Retinal pigment epithelial cell (primary cell): ENCODE measurements at regions not wholly inside any gene's neighbourhood (a gene's known extent, or its start where the extent isn't known, plus 50 kb on each side); places are given as distances from the start of the nearest gene placed in this dataset.

Experiments used
- DNase-seq: peaks from one replicate; pipeline ENCODE4 v3.0.0-alpha.2; 2010; ENCODE audit warnings: low read depth
- H3K4me3 ChIP-seq: 2 replicates; pipeline ENCODE4 v1.5.1; 2011; ENCODE audit warnings: mild to moderate bottlenecking, low read length, control low read depth, moderate library complexity
- TF ChIP-seq, protein P1 (sequence below): conservative IDR thresholded peaks from 2 replicates; pipeline ENCODE4 v1.5.1; 2011; ENCODE audit warnings: low read depth, low read length, control low read depth, inconsistent platforms

DNA sequence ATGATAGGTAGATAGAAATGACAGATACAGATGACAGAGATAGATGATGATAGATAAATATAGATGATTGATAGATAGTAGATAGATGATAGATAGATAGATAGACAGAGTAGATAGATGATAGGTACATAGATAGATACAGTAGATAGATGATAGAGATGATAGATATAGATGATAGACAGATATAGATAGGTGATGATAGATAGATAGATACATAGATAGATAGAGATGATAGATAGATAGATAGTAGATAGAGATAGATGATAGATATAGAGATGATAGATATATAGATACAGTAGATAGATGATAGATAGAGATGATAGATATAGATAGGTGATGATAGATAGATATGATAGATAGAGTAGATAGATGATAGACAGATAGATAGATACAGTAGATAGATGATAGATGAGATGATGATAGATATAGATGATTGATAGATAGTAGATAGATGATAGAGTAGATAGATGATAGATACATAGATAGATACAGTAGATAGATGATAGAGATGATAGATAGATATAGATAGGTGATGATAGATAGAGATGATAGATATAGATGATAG, 95.7 kb upstream of the SMIM23 start:
- TF ChIP-seq, protein P1, sequence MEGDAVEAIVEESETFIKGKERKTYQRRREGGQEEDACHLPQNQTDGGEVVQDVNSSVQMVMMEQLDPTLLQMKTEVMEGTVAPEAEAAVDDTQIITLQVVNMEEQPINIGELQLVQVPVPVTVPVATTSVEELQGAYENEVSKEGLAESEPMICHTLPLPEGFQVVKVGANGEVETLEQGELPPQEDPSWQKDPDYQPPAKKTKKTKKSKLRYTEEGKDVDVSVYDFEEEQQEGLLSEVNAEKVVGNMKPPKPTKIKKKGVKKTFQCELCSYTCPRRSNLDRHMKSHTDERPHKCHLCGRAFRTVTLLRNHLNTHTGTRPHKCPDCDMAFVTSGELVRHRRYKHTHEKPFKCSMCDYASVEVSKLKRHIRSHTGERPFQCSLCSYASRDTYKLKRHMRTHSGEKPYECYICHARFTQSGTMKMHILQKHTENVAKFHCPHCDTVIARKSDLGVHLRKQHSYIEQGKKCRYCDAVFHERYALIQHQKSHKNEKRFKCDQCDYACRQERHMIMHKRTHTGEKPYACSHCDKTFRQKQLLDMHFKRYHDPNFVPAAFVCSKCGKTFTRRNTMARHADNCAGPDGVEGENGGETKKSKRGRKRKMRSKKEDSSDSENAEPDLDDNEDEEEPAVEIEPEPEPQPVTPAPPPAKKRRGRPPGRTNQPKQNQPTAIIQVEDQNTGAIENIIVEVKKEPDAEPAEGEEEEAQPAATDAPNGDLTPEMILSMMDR, result no peak
- no peak for DNase-seq
- H3K4me3 ChIP-seq, result no peak overlapping the region

DNA sequence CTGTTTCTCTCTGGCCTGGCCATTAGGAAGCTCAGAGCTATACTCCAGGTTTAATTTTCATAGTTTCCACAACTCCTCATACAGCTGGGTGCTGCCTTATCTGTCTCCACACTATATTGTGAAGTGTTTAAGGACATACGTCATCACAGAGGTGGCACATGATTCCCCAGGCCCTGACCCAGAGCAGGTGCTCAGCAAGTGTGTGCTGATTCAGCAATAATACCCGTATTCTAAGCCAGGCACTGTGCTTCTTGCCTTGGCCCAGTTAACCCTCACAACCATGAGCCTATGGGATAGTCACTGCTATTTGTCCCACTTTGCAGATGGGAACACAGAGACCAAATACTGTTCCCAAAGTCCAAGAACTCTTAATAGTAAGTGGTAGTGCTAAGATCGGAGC, 93.5 kb upstream of the SMIM23 start:
- TF ChIP-seq, protein P1, result no peak
- no peak for DNase-seq
- H3K4me3 ChIP-seq, result no peak overlapping the region

DNA sequence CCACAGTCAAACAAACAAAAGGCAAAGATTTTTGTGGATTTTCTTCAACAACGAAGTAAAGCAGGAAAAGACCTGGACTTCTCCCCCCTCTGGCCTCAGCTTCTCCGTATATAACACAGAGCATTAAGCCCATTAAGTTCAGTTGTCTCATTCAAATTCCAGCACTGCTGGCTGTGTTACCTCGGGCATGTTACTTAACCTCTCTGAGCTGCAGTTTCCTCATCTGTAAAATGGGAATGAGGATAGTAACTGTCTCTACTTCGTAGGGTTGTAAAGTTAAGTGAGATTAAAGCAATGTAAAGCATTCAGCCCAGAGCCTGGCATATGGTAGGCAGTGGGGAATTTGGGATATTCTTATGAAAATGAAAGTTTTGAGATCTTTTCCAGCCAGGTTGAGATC, 92.7 kb upstream of the SMIM23 start:
- DNase-seq, result no peak
- H3K4me3 ChIP-seq, result no peak overlapping the region
- TF ChIP-seq, protein P1, result no peak

DNA sequence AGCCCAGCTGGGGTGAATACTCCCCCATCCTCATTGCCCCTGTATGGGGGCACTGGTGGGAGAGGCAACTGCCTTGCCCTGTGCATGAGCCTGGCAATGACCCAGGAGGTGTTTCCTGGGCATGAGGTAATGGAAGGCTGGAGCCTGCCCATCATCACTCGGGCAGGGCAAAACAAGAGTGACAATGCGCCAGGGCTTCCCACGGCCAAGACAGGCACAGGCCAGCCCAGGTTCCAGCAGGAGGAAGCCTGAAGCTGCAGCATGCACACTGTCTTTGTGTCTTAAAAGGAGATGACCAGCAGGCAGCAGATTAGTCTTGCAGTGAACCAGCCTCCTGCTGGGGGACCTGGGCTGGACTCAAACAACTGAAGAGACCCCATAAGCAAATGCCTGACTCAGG, 92.2 kb upstream of the SMIM23 start:
- TF ChIP-seq, protein P1, result no peak
- DNase-seq, result no peak
- H3K4me3 ChIP-seq, result no peak overlapping the region

DNA sequence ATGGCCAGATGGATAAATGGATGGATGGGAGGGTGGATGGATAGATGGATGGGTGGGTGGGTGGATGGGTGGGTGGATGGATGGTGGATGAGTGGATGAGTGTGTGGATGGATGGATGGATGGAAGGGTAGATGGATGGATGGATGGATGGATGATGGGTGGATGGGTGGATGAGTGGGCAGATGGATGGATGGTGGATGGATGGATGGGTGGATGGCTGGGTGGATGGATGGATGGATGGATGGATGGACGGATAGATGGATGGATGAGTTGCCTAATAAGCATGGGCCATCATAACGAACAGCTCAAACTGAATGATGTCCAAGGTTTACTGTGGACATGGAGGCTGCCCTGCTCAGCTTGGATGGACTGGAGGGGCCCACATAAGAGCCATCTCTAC, 89.8 kb upstream of the SMIM23 start:
- TF ChIP-seq, protein P1, result no peak
- no peak overlapping the region for H3K4me3 ChIP-seq
- no peak for DNase-seq

DNA sequence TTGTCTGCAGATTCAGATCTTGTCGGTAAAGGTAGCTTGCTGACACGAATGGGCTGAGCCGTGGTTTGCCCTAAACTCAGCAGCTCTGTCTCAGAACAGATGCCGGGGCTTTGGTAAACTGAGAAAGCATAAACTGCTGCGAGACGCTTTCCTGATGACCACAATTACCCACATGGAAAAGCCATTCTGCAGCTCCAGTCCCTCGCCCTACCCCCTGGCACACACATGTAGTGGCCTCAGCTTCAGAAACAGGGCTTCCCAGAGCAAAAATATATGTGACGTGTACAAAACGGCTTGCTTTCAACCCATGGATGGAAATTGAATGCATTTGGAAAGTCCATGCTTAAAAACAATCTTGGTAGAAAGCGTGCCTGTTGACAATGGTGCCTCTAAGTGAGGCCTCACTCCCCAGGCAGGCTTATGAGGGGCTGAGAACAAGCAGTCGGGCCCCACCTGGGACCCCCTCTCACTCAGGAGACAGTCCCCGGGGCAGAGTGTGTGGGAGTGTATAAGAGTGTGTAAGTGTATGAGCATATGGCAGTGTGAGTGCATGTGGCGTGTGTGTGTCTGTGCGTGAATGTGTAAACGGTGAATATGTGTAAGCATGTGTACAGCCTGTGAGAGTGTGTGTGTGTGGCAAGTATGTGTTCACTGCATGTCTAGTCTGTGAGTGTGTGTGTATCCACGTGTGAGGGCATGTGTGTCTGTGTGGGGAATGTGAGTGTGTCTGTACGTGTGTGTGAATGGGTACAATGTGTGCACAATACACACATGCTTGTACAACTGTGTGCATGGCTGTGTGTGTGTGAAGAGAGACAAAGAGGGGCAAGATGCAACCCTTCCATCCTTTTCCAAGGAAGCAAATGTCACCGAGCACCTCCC, 88.2 kb upstream of the SMIM23 start:
- DNase-seq, result no peak
- TF ChIP-seq, protein P1, result no peak

More for the DNA sequence above, 88.2 kb upstream of the SMIM23 start:
- H3K4me3 ChIP-seq, result no peak overlapping the region
